GM12872 (cell line): ENCODE measurements at regions not wholly inside any gene's neighbourhood (a gene's known extent, or its start where the extent isn't known, plus 50 kb on each side); places are given as distances from the start of the nearest gene placed in this dataset.

Experiments
- CTCF ChIP-seq: IDR thresholded peaks from 3 replicates; pipeline ENCODE4 v1.5.1; 2011; ENCODE audit warnings: low read depth, mild to moderate bottlenecking, low read length, moderate library complexity; ENCODE audit not compliant: insufficient read depth

GRCh38 chr2:104429639-104430358 is 424.1 kb upstream of the POU3F3 start:
- no peak for TF ChIP-seq CTCF

- no peak for TF ChIP-seq CTCF
Measured at GRCh38 chr2:104430359-104430740, 423.6 kb upstream of the POU3F3 start.

- no peak for TF ChIP-seq CTCF
Measured at GRCh38 chr2:104430852-104431251, 423.1 kb upstream of the POU3F3 start.

GRCh38 chr2:104431701-104432121 is 422.2 kb upstream of the POU3F3 start:
- no peak for TF ChIP-seq CTCF

GRCh38 chr2:104432401-104432800 is 421.5 kb upstream of the POU3F3 start:
- no peak for TF ChIP-seq CTCF

- no peak for TF ChIP-seq CTCF
Measured at GRCh38 chr2:104432991-104433390, 420.9 kb upstream of the POU3F3 start.

- TF ChIP-seq CTCF, result no peak
Measured at GRCh38 chr2:104433657-104434056, 420.3 kb upstream of the POU3F3 start.
